A549 (cell line): ENCODE measurements at regions not wholly inside any gene's neighbourhood (a gene's known extent, or its start where the extent isn't known, plus 50 kb on each side); places are given as distances from the start of the nearest gene placed in this dataset.

Source experiments
- ATAC-seq, 2 experiments: fragments of 200-7000 bp in 1 of 2; fragments of >200 bp in 1 of 2; cut with Nextera tagmentation in 1 of 2; cut with Tn5 transposase in 1 of 2; 3 replicates each; pipeline versions ENCODE4 v1.8.0 to v1.9.1; 2018 to 2020; ENCODE audit warnings: mild to moderate bottlenecking in 1 of 2, moderate library complexity in 1 of 2
- CTCF ChIA-PET: fragments of 300-600 bp; sonication (Branson Sonifier 250); formaldehyde crosslinking; extraction: SDS; loops from one replicate; lab custom pipeline; 2021; ENCODE audit warnings: antibody characterized with exemption, inconsistent platforms; lab: Yijun Ruan, JAX
- POLR2A ChIA-PET: fragments of 350-600 bp; formaldehyde crosslinking; extraction: SDS; loops from one replicate; lab custom pipeline; 2021; ENCODE audit warnings: antibody characterized with exemption, inconsistent platforms; lab: Yijun Ruan, JAX
- DNase-seq, 2 experiments: peaks; one replicate each; pipeline versions ENCODE4 v3.0.0 to v3.0.0-alpha.2; 2011 to 2016; ENCODE audit warnings: low read depth in 1 of 2, low spot score in 1 of 2
- FAIRE-seq: peaks from 2 replicates; lab custom pipeline; 2011; peaks lifted over from hg19 to GRCh38; lab: Jason Lieb, UNC
- H3K27ac ChIP-seq, 2 experiments: fragments of >200 bp; sonication (Bioruptor Twin); formaldehyde crosslinking; 3 replicates each; pipeline ENCODE4 v1.5.1; 2016 to 2017
- H3K4me1 ChIP-seq: fragments of >200 bp; sonication (Bioruptor Twin); formaldehyde crosslinking; 3 replicates; pipeline ENCODE4 v1.6.1; 2016
- H3K4me2 ChIP-seq: fragments of >200 bp; sonication (Bioruptor Twin); formaldehyde crosslinking; 3 replicates; pipeline ENCODE4 v1.6.1; 2016
- H3K4me3 ChIP-seq: fragments of >200 bp; sonication (Bioruptor Twin); formaldehyde crosslinking; 3 replicates; pipeline ENCODE4 v1.5.1; 2016
- H3K9me3 ChIP-seq: fragments of >200 bp; sonication (Bioruptor Twin); formaldehyde crosslinking; 3 replicates; pipeline ENCODE4 v1.6.1; 2016
- CBX2 ChIP-seq: fragments of 200-600 bp; sonication (generic); IDR thresholded peaks from 2 replicates; pipeline ENCODE4 v1.6.1; 2016; ENCODE audit warnings: low read depth, mild to moderate bottlenecking, borderline replicate concordance
- ESRRA ChIP-seq: fragments of 150-350 bp; IDR thresholded peaks from 2 replicates; pipeline ENCODE4 v1.6.1; 2014; ENCODE audit warnings: mild to moderate bottlenecking, low read length, borderline replicate concordance
- FOSB ChIP-seq: fragments of 250-450 bp; sonication (Bioruptor Pico); IDR thresholded peaks from 2 replicates; pipeline ENCODE4 v1.5.0; 2020; ENCODE audit warnings: mild to moderate bottlenecking, moderate library complexity
- FOXS1 ChIP-seq: fragments of 250-450 bp; sonication (Bioruptor Pico); IDR thresholded peaks from 2 replicates; pipeline ENCODE4 v1.5.0; 2020; ENCODE audit warnings: mild to moderate bottlenecking, moderate library complexity
- HDAC2 ChIP-seq: fragments of 200-600 bp; sonication (generic); IDR thresholded peaks from 2 replicates; pipeline ENCODE4 v1.6.1; 2016
- HOXB5 ChIP-seq: fragments of 250-450 bp; sonication (Bioruptor Pico); IDR thresholded peaks from 2 replicates; pipeline ENCODE4 v1.5.0; 2020; ENCODE audit warnings: mild to moderate bottlenecking, moderate library complexity
- MAZ ChIP-seq: fragments of 150-350 bp; IDR thresholded peaks from 2 replicates; pipeline ENCODE4 v1.6.1; 2014; ENCODE audit warnings: antibody characterized with exemption, low read depth, low read length, borderline replicate concordance
- NPAS2 ChIP-seq: fragments of 250-450 bp; sonication (Bioruptor Pico); IDR thresholded peaks from 2 replicates; pipeline ENCODE4 v1.8.0; 2022; ENCODE audit warnings: mild to moderate bottlenecking, moderate library complexity, borderline replicate concordance
- POLR2AphosphoS2 ChIP-seq: conservative IDR thresholded peaks from 2 replicates; pipeline ENCODE4 v1.6.1; 2012; ENCODE audit warnings: low read length, improper control_type of control experiment, inconsistent platforms
- TFCP2L1 ChIP-seq: fragments of 250-450 bp; sonication (Bioruptor Pico); IDR thresholded peaks from 2 replicates; pipeline ENCODE4 v1.5.0; 2021; ENCODE audit warnings: mild to moderate bottlenecking
- TP53 ChIP-seq: fragments of 250-450 bp; sonication (Bioruptor Pico); IDR thresholded peaks from 2 replicates; pipeline ENCODE4 v1.5.0; 2021; ENCODE audit warnings: mild to moderate bottlenecking, moderate library complexity
- ZC3H11A ChIP-seq: fragments of 450-650 bp; IDR thresholded peaks from 2 replicates; pipeline ENCODE4 v1.6.1; 2014; ENCODE audit warnings: antibody characterized with exemption, mild to moderate bottlenecking
- ZNF302 ChIP-seq: fragments of 250-450 bp; sonication (Bioruptor Pico); IDR thresholded peaks from 2 replicates; pipeline ENCODE4 v1.9.0; 2021; ENCODE audit warnings: inconsistent platforms, mild to moderate bottlenecking, moderate library complexity
- WGBS: methylation state at CpG from one replicate; pipeline ENCODE4 v1.1.6; 2017; ENCODE audit errors: missing lambda C conversion rate; 5-methylcytosine and 5-hydroxymethylcytosine counted together
- TF ChIP-seq, protein P1 (sequence below): fragments of 150-350 bp; IDR thresholded peaks from 2 replicates; pipeline ENCODE4 v1.6.1; 2014; ENCODE audit warnings: low read depth, mild to moderate bottlenecking, low read length
- TF ChIP-seq, protein P2 (sequence below): fragments of 250-450 bp; sonication (Bioruptor Pico); IDR thresholded peaks from 2 replicates; pipeline ENCODE4 v1.5.0; 2021; ENCODE audit warnings: mild to moderate bottlenecking, moderate library complexity, borderline replicate concordance
- TF ChIP-seq, protein P3 (sequence below): fragments of 200-600 bp; sonication (generic); IDR thresholded peaks from 2 replicates; pipeline ENCODE4 v1.6.1; 2016; ENCODE audit warnings: antibody characterized with exemption, mild to moderate bottlenecking, moderate library complexity
- TF ChIP-seq, protein P4 (sequence below): fragments of >200 bp; sonication (Bioruptor Twin); formaldehyde crosslinking; IDR thresholded peaks from 3 replicates; pipeline ENCODE4 v1.5.1; 2016
- TF ChIP-seq, protein P5 (sequence below): fragments of 450-650 bp; IDR thresholded peaks from 2 replicates; pipeline ENCODE4 v1.6.1; 2014; ENCODE audit warnings: antibody characterized with exemption
- TF ChIP-seq, protein P6 (sequence below): IDR thresholded peaks from 2 replicates; pipeline ENCODE4 v1.6.1; 2012
- TF ChIP-seq, protein P7 (sequence below): IDR thresholded peaks from 2 replicates; pipeline ENCODE4 v1.6.1; 2012; ENCODE audit warnings: low read depth, borderline replicate concordance

DNA sequence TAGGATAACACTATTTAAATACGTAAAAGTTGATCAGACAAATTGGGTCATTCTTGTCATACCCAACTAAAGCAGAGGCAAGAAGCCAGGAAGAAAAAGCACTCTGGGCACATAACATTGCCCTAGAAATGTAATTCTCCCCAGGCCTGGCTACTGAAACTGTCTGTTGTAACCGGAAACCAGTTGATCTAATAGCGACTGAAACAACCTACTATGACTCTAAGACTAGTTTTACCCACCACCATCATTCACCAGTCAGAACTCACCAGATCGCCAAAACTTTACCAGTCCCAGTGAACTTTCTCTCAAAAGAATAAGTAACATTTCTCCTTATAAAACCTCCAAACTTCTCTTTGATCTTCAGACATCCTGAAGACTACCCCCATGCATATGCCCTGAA is 99.3 kb upstream of the WWC1 start:
- POLR2A ChIA-PET = no interaction called here
- ATAC-seq = no peak

DNA sequence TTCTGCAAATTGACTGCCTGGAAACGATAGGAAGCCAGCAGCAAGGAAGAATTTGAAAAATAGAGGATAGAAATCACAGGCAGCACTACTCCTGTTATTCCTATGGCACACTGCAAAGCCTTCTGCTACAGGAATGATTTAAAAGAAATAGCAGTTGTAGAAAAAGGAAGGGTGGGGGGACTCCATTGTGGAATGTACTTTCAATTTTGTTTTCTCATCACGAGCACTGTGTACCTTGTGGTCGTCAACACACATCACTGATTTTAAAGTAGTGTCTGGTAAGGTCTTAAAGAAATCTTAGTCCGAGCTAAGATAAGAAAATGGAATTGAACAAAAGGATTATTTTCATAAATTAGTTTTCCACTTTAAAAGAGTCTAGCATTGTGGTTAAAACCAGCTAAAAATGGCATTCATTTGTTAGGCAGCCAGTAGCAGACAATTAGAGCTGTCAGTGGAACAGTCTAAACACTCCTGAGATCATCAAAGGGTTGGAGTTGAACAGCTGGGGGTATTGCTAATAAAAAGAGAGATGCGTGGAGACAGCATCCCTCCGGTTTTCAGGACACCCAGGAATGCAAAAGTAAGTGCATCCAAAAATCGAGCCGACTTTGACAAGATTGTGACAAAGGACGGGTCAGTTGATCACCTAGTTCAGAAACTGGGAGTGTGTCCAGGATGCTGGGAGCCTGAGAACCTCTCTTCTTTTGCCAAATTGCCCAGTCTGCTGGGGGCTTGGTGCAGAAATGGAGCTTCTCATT is 97.8 kb upstream of the WWC1 start:
- Histone ChIP-seq H3K9me3 (no peaks in the 10 kb centered on the region; the same call in 2 of the 3 replicates), H3K4me3 (no peak overlapping the region), H3K4me1 (no peaks in the 10 kb centered on the region), H3K4me2 (no peak overlapping the region; the same call in 2 of the 3 replicates), H3K27ac (no peak overlapping the region)
- no peak for ATAC-seq
- WGBS = 9% methylated on average over 9 of the region's 9 CpGs
- POLR2A ChIA-PET = no interaction called here
- FAIRE-seq = no peak
- DNase-seq = no peak
- CTCF ChIA-PET = interaction anchor here (1.0 to 1.2 kb wide), 2 partner anchors 26 to 108 kb away, joined by 3 to 6 read pairs; no protein-coding TSS in a partner anchor
- no peak for TF ChIP-seq ZNF302 (CRISPR knock-in tag)
- TF ChIP-seq TP53 (CRISPR knock-in tag) = no peak
- TF ChIP-seq, protein P1, sequence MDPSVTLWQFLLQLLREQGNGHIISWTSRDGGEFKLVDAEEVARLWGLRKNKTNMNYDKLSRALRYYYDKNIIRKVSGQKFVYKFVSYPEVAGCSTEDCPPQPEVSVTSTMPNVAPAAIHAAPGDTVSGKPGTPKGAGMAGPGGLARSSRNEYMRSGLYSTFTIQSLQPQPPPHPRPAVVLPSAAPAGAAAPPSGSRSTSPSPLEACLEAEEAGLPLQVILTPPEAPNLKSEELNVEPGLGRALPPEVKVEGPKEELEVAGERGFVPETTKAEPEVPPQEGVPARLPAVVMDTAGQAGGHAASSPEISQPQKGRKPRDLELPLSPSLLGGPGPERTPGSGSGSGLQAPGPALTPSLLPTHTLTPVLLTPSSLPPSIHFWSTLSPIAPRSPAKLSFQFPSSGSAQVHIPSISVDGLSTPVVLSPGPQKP = no peak
- no peak for TF ChIP-seq TFCP2L1
- no peak for TF ChIP-seq NPAS2 (CRISPR knock-in tag)
- TF ChIP-seq MAZ = no peak
- TF ChIP-seq, protein P2, sequence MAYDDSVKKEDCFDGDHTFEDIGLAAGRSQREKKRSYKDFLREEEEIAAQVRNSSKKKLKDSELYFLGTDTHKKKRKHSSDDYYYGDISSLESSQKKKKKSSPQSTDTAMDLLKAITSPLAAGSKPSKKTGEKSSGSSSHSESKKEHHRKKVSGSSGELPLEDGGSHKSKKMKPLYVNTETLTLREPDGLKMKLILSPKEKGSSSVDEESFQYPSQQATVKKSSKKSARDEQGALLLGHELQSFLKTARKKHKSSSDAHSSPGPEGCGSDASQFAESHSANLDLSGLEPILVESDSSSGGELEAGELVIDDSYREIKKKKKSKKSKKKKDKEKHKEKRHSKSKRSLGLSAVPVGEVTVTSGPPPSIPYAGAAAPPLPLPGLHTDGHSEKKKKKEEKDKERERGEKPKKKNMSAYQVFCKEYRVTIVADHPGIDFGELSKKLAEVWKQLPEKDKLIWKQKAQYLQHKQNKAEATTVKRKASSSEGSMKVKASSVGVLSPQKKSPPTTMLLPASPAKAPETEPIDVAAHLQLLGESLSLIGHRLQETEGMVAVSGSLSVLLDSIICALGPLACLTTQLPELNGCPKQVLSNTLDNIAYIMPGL (CRISPR knock-in tag) = no peak
- TF ChIP-seq FOSB = no peak
- no peak for TF ChIP-seq ZC3H11A
- no peak for TF ChIP-seq FOXS1 (CRISPR knock-in tag)
- TF ChIP-seq, protein P3, sequence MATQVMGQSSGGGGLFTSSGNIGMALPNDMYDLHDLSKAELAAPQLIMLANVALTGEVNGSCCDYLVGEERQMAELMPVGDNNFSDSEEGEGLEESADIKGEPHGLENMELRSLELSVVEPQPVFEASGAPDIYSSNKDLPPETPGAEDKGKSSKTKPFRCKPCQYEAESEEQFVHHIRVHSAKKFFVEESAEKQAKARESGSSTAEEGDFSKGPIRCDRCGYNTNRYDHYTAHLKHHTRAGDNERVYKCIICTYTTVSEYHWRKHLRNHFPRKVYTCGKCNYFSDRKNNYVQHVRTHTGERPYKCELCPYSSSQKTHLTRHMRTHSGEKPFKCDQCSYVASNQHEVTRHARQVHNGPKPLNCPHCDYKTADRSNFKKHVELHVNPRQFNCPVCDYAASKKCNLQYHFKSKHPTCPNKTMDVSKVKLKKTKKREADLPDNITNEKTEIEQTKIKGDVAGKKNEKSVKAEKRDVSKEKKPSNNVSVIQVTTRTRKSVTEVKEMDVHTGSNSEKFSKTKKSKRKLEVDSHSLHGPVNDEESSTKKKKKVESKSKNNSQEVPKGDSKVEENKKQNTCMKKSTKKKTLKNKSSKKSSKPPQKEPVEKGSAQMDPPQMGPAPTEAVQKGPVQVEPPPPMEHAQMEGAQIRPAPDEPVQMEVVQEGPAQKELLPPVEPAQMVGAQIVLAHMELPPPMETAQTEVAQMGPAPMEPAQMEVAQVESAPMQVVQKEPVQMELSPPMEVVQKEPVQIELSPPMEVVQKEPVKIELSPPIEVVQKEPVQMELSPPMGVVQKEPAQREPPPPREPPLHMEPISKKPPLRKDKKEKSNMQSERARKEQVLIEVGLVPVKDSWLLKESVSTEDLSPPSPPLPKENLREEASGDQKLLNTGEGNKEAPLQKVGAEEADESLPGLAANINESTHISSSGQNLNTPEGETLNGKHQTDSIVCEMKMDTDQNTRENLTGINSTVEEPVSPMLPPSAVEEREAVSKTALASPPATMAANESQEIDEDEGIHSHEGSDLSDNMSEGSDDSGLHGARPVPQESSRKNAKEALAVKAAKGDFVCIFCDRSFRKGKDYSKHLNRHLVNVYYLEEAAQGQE = no peak
- TF ChIP-seq, protein P4, sequence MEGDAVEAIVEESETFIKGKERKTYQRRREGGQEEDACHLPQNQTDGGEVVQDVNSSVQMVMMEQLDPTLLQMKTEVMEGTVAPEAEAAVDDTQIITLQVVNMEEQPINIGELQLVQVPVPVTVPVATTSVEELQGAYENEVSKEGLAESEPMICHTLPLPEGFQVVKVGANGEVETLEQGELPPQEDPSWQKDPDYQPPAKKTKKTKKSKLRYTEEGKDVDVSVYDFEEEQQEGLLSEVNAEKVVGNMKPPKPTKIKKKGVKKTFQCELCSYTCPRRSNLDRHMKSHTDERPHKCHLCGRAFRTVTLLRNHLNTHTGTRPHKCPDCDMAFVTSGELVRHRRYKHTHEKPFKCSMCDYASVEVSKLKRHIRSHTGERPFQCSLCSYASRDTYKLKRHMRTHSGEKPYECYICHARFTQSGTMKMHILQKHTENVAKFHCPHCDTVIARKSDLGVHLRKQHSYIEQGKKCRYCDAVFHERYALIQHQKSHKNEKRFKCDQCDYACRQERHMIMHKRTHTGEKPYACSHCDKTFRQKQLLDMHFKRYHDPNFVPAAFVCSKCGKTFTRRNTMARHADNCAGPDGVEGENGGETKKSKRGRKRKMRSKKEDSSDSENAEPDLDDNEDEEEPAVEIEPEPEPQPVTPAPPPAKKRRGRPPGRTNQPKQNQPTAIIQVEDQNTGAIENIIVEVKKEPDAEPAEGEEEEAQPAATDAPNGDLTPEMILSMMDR = no peak
- TF ChIP-seq POLR2AphosphoS2 = no peak
- no peak for TF ChIP-seq ESRRA
- TF ChIP-seq, protein P5, sequence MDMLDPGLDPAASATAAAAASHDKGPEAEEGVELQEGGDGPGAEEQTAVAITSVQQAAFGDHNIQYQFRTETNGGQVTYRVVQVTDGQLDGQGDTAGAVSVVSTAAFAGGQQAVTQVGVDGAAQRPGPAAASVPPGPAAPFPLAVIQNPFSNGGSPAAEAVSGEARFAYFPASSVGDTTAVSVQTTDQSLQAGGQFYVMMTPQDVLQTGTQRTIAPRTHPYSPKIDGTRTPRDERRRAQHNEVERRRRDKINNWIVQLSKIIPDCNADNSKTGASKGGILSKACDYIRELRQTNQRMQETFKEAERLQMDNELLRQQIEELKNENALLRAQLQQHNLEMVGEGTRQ = no peak
- TF ChIP-seq, protein P6, sequence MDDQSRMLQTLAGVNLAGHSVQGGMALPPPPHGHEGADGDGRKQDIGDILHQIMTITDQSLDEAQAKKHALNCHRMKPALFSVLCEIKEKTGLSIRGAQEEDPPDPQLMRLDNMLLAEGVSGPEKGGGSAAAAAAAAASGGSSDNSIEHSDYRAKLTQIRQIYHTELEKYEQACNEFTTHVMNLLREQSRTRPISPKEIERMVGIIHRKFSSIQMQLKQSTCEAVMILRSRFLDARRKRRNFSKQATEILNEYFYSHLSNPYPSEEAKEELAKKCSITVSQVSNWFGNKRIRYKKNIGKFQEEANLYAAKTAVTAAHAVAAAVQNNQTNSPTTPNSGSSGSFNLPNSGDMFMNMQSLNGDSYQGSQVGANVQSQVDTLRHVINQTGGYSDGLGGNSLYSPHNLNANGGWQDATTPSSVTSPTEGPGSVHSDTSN = no peak
- no peak for TF ChIP-seq HDAC2
- TF ChIP-seq, protein P7, sequence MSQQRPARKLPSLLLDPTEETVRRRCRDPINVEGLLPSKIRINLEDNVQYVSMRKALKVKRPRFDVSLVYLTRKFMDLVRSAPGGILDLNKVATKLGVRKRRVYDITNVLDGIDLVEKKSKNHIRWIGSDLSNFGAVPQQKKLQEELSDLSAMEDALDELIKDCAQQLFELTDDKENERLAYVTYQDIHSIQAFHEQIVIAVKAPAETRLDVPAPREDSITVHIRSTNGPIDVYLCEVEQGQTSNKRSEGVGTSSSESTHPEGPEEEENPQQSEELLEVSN = no peak

More for the DNA sequence above, 99.3 kb upstream of the WWC1 start:
- TF ChIP-seq HOXB5 (CRISPR knock-in tag) (no peak), MAZ (no peak), CBX2 (no peak)
- 42% methylated on average over 4 of the region's 4 CpGs for WGBS
- no peak overlapping the region for H3K27ac ChIP-seq
- CTCF ChIA-PET = no interaction called here
- no peaks in the 10 kb centered on the region; the same call in 2 of the 3 replicates for H3K9me3 ChIP-seq
- DNase-seq (no peak), FAIRE-seq (no peak)
- H3K4me3 ChIP-seq = no peak overlapping the region
- no peak overlapping the region for H3K4me2 ChIP-seq
- no peaks in the 10 kb centered on the region for H3K4me1 ChIP-seq
